Germinal center (tissue), 1 donor: ENCODE measurements at regions not wholly inside any gene's neighbourhood (a gene's known extent, or its start where the extent isn't known, plus 50 kb on each side); places are given as distances from the start of the nearest gene placed in this dataset.
"Not testable (repeated sequence)": the region's sequence is repeated elsewhere in the genome, so short reads cannot be mapped to it uniquely, and the experiment has no call there.

ENCODE experiments used
- DNase-seq: peaks from one replicate; pipeline ENCODE4 v3.0.0; 2012; ENCODE audit warnings: mixed read lengths, low spot score

- no peak for DNase-seq
Measured at GRCh38 chr6:56744528-56744927, 101.8 kb upstream of the DST start.

DNA sequence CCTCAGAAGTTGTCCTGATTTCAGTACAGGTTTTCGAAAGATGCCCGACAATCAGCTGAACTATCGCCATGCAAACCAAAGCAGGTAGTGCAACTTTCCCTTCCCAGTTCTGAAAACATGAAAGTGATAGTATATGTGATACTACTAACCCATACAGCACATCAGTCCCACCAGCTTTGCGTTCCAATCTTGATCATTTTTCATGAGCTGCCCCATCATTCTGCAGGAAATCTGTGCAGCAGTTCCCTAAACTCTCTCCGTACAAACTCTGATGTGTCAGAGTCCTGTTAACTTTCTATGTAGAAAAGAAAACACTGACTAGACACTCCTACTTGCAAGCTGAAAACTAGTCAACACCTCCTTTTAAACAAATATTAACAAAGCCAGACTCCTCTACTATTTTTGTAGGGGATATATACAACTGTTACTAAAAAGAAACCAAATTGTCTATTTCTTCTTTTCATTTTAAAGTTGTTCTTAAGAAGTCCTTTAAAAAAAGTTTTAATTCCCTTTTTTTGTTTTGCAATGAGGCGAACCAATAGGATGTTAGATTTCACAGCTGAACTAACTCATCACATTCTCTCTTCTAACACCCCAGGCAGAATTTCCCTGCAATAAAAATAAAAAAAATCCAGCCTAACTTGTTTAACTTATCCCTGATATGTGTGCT lies 99.6 kb upstream of the DST start:
- DNase-seq, result no peak

- no peak for DNase-seq
Measured at GRCh38 chr6:56741472-56741871, 98.8 kb upstream of the DST start.

GRCh38 chr6:56739836-56740815 lies 97.4 kb upstream of the DST start:
- no peak for DNase-seq

DNA sequence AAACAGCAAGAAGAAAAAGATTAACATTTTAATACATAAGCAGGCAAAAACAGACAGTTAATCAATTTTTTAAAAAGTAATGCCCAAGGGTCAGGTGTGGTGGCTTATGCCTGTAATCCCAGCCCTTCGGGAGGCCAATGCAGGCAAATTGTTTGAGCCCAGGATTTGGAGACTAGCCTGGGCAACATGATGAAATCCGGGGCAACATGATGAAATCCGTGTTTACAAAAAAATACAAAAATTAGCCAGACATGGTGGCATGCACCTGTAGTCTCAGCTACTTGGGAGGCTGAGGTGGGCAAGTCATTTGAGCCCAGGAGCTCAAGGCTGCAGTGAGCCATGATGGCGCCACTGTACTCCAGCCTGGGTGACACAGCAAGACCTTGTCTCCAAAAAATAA lies 94.1 kb upstream of the DST start:
- no peak for DNase-seq

- DNase-seq, result no peak
Measured at GRCh38 chr6:56734335-56734734, 91.6 kb upstream of the DST start.

GRCh38 chr6:56733211-56733697 lies 90.6 kb upstream of the DST start:
- no peak for DNase-seq

DNA sequence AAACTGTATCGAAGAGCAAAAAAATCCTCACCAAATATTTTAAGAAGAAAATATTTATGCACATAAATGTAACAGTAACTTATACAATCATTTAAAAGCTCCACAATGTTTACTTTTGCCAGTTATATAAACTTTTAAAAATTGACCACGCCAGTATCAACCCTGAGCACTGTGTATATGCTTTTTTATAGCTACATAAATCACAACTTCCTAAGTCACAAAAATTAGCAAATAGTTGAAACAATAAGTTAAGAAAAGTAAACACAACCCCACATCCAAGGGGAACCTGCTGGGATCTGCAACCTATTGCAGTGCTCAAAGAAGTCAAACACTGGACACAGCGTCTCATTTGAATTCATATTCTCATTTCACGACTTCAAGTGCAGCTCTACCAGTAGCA lies 89.8 kb upstream of the DST start:
- DNase-seq, result no peak

- no peak for DNase-seq
Measured at GRCh38 chr6:56730663-56731529, 88.2 kb upstream of the DST start.

DNA sequence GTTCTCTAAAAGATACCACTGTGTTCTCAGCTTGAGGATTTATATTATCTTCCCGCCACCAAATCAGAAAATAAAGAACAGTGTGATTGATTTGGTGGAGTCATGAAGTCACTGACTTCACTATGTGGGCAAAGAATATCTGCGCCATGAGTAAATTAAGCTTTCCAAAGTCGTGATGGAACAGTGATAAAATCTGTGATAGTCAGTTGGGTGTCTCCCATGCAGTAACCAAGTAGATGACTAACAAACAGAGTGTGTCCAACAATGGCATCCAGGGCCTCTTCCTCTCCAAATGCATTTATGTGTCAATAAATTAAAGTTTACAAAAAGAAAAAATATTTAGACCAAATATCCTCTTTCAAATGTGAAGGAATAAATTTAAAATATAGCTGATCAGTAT lies 87.0 kb upstream of the DST start:
- no peak for DNase-seq

DNA sequence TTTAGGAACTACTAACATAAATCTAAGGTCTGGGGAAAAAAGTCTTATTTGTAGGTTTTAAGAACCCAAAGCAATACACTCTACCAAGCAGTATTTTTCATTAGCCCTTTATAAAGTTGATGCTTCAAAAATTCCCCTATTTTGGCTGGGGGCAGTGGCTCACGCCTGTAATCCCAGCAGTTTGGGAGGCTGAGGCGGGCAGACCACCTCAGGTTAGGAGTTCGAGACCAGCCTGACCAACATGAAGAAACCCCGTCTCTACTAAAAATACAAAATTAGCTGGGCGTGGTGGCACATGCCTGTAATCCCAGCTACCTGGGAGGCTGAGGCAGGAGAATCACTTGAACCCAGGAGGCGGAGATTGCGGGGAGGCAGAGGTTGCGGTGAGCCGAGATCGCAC lies 86.5 kb upstream of the DST start:
- DNase-seq, result not testable (repeated sequence)

DNA sequence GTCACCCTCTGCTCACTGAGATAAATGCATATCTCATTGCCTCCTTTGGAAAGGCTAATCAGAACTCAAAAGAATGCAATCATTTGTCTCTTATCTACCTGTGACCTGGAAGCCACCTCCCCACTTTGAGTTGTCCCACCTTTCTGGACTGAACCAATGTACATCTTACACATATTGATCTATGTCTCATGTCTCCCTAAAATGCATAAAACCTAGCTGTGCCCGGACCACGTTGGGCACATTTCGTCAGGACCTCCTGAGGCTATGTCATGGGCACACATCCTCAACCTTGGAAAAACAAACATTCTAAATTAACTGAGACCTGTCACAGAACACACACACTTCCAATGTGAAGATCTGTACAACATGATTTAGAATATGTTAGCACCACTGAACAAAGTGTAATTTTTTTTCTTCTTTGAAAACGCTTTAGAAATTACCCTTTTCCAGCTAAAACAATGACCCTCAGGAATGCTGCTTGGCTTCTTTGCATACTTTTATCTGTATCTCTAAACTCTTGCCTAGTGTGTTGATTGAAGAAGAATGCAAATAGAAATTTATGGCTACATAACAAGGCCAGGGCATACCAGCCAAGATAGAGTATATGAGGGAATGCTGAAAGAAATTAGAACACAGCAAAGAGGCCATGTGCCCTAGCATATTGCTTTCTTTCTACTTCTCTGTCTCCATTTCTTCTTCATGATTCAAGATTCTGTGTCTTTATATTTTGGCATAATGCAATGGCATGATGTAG lies 84.6 kb upstream of the DST start:
- DNase-seq, result no peak

GRCh38 chr6:56725254-56725653 lies 82.6 kb upstream of the DST start:
- no peak for DNase-seq

DNA sequence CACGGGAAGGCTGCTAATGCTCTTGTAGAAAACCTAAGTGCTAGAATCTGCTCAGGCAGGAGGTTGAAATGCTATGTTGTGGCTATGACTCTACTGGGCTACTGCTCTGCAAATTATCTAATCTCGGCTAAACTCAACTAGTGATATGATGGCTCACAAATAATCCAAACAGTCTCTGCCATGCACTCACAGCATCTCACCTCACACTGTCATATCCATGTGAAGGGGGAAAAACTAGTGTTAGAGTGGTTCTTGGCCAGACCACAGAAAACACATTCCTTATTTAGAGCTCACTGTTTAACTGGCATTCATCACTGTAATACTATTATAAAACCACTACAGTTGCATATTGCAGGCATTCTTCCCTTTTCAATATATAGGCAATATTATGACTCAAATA lies 81.8 kb upstream of the DST start:
- DNase-seq, result no peak

GRCh38 chr6:56720882-56721281 lies 78.2 kb upstream of the DST start:
- no peak for DNase-seq

GRCh38 chr6:56720202-56720601 lies 77.5 kb upstream of the DST start:
- DNase-seq, result not testable (repeated sequence)

DNA sequence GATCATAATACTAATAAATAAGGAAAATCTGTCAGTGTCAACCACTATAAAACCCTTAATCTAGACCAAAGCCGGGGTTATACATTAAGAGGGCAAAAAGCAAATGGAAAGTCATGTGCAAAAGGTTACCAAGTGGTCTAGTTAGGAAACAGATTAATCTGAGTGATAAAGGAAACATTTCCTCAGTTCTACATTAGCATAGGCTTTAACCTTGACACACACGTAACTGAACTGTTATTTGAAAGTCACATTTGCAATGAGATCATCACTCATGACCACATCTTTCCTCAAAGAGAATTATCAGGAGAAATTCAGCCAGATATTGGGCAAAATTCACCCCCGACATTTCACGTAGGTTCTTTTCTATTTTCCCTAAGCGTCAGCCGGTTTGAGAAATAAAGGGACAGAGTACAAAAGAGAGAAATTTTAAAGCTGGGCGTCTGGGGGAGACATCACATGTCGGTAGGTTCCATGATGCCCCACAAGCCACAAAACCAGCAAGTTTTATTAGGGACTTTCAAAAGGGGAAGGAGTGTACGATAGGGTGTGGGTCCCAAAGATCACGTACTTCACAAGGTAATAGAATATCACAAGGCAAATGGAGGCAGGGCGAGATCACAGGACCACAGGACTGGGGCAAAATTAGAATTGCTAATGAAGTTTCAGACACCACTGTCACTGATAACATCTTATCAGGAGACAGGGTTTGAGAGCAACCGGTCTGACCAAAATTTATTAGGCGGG lies 76.8 kb upstream of the DST start:
- not testable (repeated sequence) for DNase-seq

DNA sequence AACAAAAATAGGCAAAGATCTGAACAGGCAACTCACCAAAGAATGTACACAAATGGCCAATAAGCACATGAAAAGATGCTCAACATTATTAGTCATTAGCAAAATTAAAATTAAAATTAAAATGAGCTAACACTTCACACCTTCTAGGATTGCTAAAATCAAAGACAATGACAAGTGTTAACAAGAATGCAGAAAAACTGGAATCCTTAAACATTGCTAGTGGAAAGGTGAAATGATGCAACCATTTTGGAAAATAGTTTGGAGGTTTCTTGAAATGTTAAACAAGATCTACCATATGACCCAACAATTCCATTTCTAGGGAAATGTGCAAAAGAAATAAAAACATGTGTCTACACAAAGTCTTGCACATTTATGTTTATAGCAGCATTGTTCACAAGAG lies 75.5 kb upstream of the DST start:
- DNase-seq, result no peak

GRCh38 chr6:56716229-56716628 lies 73.5 kb upstream of the DST start:
- DNase-seq, result no peak

DNA sequence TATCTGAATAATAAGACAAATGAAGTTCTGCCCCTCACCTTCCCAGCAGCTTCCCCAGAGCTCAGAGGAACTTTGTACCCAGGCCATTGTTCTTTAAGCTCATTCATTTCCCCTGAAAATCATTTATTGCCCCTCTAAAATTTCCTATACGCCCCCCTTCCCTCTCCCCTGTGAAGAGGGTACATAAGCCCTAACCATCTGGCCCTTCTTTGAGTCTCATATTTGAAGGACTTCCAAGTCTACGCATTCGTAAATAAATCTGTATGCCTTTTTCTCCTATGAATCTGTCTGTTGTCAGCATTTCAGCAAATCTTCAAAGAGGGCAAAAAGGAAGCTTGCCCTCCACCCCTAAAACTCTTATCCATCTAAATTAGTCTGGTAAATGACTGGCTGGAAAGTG lies 73.1 kb upstream of the DST start:
- DNase-seq, result no peak

GRCh38 chr6:56714982-56715456 lies 72.3 kb upstream of the DST start:
- no peak for DNase-seq
